Germinal center (tissue), 1 donor: ENCODE measurements at regions not wholly inside any gene's neighbourhood (a gene's known extent, or its start where the extent isn't known, plus 50 kb on each side); places are given as distances from the start of the nearest gene placed in this dataset.

Experiments
- DNase-seq: peaks from one replicate; pipeline ENCODE4 v3.0.0; 2012; ENCODE audit warnings: mixed read lengths, low spot score

- DNase-seq = no peak
These were observed 91.7 kb upstream of the PRICKLE2 start for GRCh38 chr3:64316971-64317370.

- no peak for DNase-seq
These were observed 86.3 kb upstream of the PRICKLE2 start for GRCh38 chr3:64311424-64312061.

GRCh38 chr3:64308931-64309330 lies 83.7 kb upstream of the PRICKLE2 start:
- no peak for DNase-seq

- DNase-seq = no peak
These were observed 81.5 kb upstream of the PRICKLE2 start for GRCh38 chr3:64306745-64307144.

GRCh38 chr3:64305731-64306130 lies 80.5 kb upstream of the PRICKLE2 start:
- no peak for DNase-seq

- no peak for DNase-seq
These were observed 79.7 kb upstream of the PRICKLE2 start for GRCh38 chr3:64304828-64305410.

- DNase-seq = no peak
These were observed 78.6 kb upstream of the PRICKLE2 start for GRCh38 chr3:64303881-64304280.

- DNase-seq = no peak
These were observed 78.1 kb upstream of the PRICKLE2 start for GRCh38 chr3:64303401-64303800.

GRCh38 chr3:64301476-64301875 lies 76.2 kb upstream of the PRICKLE2 start:
- DNase-seq = no peak

- DNase-seq = no peak
These were observed 75.6 kb upstream of the PRICKLE2 start for GRCh38 chr3:64300790-64301423.

- no peak for DNase-seq
These were observed 73.9 kb upstream of the PRICKLE2 start for GRCh38 chr3:64299206-64299605.

GRCh38 chr3:64297563-64297962 lies 72.3 kb upstream of the PRICKLE2 start:
- no peak for DNase-seq

- no peak for DNase-seq
These were observed 70.3 kb upstream of the PRICKLE2 start for GRCh38 chr3:64295594-64295993.

- no peak for DNase-seq
These were observed 69.5 kb upstream of the PRICKLE2 start for GRCh38 chr3:64294771-64295170.

- DNase-seq = no peak
These were observed 67.9 kb upstream of the PRICKLE2 start for GRCh38 chr3:64293121-64293520.

GRCh38 chr3:64291956-64292355 lies 66.7 kb upstream of the PRICKLE2 start:
- no peak for DNase-seq

- DNase-seq = no peak
These were observed 66.1 kb upstream of the PRICKLE2 start for GRCh38 chr3:64291345-64291744.

- DNase-seq = no peak
These were observed 65.6 kb upstream of the PRICKLE2 start for GRCh38 chr3:64290864-64291263.

GRCh38 chr3:64290161-64290560 lies 64.9 kb upstream of the PRICKLE2 start:
- no peak for DNase-seq

- DNase-seq = no peak
These were observed 64.4 kb upstream of the PRICKLE2 start for GRCh38 chr3:64289622-64290021.

GRCh38 chr3:64278625-64279024 lies 53.4 kb upstream of the PRICKLE2 start:
- DNase-seq = no peak

- DNase-seq = no peak
These were observed 50.9 kb upstream of the PRICKLE2 start for GRCh38 chr3:64276131-64276530.
